ENCODE measurements at regions not wholly inside any gene's neighbourhood (a gene's known extent, or its start where the extent isn't known, plus 50 kb on each side); places are given as distances from the start of the nearest gene placed in this dataset.

GRCh38 chr14:84806622-84807021 is 723.3 kb upstream of the FLRT2 start:
- no peaks in the 10 kb centered on the region for H4K20me1 ChIP-seq (ENCODE audit: insufficient read depth, low read length)
- no TSS peak for BruUV-seq (replicated peaks)
- no peaks in the 10 kb centered on the region for H3K9me3 ChIP-seq (ENCODE audit: low read length)
- no peak overlapping the region for H3K4me2 ChIP-seq (ENCODE audit: low read length)
- DNase-seq (ENCODE audit: low spot score): no peak
- ChIA-PET CTCF (ENCODE audit: unreplicated experiment) (no interaction called here), POLR2A (interaction anchor here (0.8 kb wide), 1 partner anchor 16 kb away, joined by 3 read pairs; no protein-coding TSS in a partner anchor)
- no peak overlapping the region for H3K4me3 ChIP-seq (ENCODE audit: low read depth, low read length, poor library complexity, severe bottlenecking)
- H2AFZ ChIP-seq (ENCODE audit: low read length): no peak overlapping the region
- H3K36me3 ChIP-seq (ENCODE audit: insufficient read depth, low read length): no peaks in the 10 kb centered on the region
- no peaks in the 10 kb centered on the region for H3K79me2 ChIP-seq (ENCODE audit: insufficient read depth, low read depth, low read length)
- intact Hi-C loops (cut with micrococcal nuclease; ENCODE audit: unreplicated experiment): no loop called here
- no peaks in the 10 kb centered on the region for H3K9me2 ChIP-seq (ENCODE audit: insufficient read depth, low read length)
- no peak for TF ChIP-seq CTCF (conservative IDR thresholded peaks at IDR 0.05; ENCODE audit: low read length)
- no peak for TF ChIP-seq EZH2phosphoT487 (IDR thresholded peaks at IDR 0.05; ENCODE audit: borderline replicate concordance, low read depth, low read length)
- no peaks in the 10 kb centered on the region for H3K4me1 ChIP-seq (ENCODE audit: insufficient read depth, low read length, poor library complexity, severe bottlenecking)
- H3K27ac ChIP-seq (ENCODE audit: low read depth, low read length, poor library complexity, severe bottlenecking): no peak overlapping the region

GRCh38 chr14:84807673-84808072 is 722.3 kb upstream of the FLRT2 start:
- intact Hi-C loops (cut with micrococcal nuclease; ENCODE audit: unreplicated experiment): no loop called here
- no TSS peak for BruUV-seq (replicated peaks)
- no peak overlapping the region for H3K4me3 ChIP-seq (ENCODE audit: low read depth, low read length, poor library complexity, severe bottlenecking)
- H3K27ac ChIP-seq (ENCODE audit: low read depth, low read length, poor library complexity, severe bottlenecking): no peak overlapping the region
- no peak for TF ChIP-seq EZH2phosphoT487 (IDR thresholded peaks at IDR 0.05; ENCODE audit: borderline replicate concordance, low read depth, low read length)
- TF ChIP-seq CTCF (conservative IDR thresholded peaks at IDR 0.05; ENCODE audit: low read length): no peak
- no peaks in the 10 kb centered on the region for H3K9me2 ChIP-seq (ENCODE audit: insufficient read depth, low read length)
- ChIA-PET CTCF (ENCODE audit: unreplicated experiment) (no interaction called here), POLR2A (no interaction called here)
- H3K36me3 ChIP-seq (ENCODE audit: insufficient read depth, low read length): no peaks in the 10 kb centered on the region
- no peak overlapping the region for H2AFZ ChIP-seq (ENCODE audit: low read length)
- no peaks in the 10 kb centered on the region for H3K79me2 ChIP-seq (ENCODE audit: insufficient read depth, low read depth, low read length)
- no peaks in the 10 kb centered on the region for H4K20me1 ChIP-seq (ENCODE audit: insufficient read depth, low read length)
- no peak overlapping the region for H3K4me2 ChIP-seq (ENCODE audit: low read length)
- H3K9me3 ChIP-seq (ENCODE audit: low read length): no peaks in the 10 kb centered on the region
- H3K4me1 ChIP-seq (ENCODE audit: insufficient read depth, low read length, poor library complexity, severe bottlenecking): no peaks in the 10 kb centered on the region
- no peak for DNase-seq (ENCODE audit: low spot score)

GRCh38 chr14:84809158-84809557 is 720.8 kb upstream of the FLRT2 start:
- intact Hi-C loops (cut with micrococcal nuclease; ENCODE audit: unreplicated experiment): no loop called here
- BruUV-seq (replicated peaks): no TSS peak
- Histone ChIP-seq H2AFZ (ENCODE audit: low read length) (no peak overlapping the region), H3K4me2 (ENCODE audit: low read length) (no peak overlapping the region), H3K4me1 (ENCODE audit: insufficient read depth, low read length, poor library complexity, severe bottlenecking) (no peaks in the 10 kb centered on the region), H3K27ac (ENCODE audit: low read depth, low read length, poor library complexity, severe bottlenecking) (no peak overlapping the region), H3K9me2 (ENCODE audit: insufficient read depth, low read length) (no peaks in the 10 kb centered on the region), H3K79me2 (ENCODE audit: insufficient read depth, low read depth, low read length) (no peaks in the 10 kb centered on the region), H3K9me3 (ENCODE audit: low read length) (no peaks in the 10 kb centered on the region), H3K4me3 (ENCODE audit: low read depth, low read length, poor library complexity, severe bottlenecking) (no peak overlapping the region), H3K36me3 (ENCODE audit: insufficient read depth, low read length) (no peaks in the 10 kb centered on the region), H4K20me1 (ENCODE audit: insufficient read depth, low read length) (no peaks in the 10 kb centered on the region)
- CTCF ChIA-PET (ENCODE audit: unreplicated experiment): interaction anchor here (0.7 kb wide), 1 partner anchor 9 kb away, joined by 3 read pairs; no protein-coding TSS in a partner anchor
- no peak for TF ChIP-seq CTCF (conservative IDR thresholded peaks at IDR 0.05; ENCODE audit: low read length)
- TF ChIP-seq EZH2phosphoT487 (IDR thresholded peaks at IDR 0.05; ENCODE audit: borderline replicate concordance, low read depth, low read length): no peak
- POLR2A ChIA-PET: no interaction called here
- DNase-seq (ENCODE audit: low spot score): no peak

Data from OCI-LY7 (cell line).